HG03354 (cell line): ENCODE measurements at regions not wholly inside any gene's neighbourhood (a gene's known extent, or its start where the extent isn't known, plus 50 kb on each side); places are given as distances from the start of the nearest gene placed in this dataset.

ENCODE experiments used
- ATAC-seq: cut with Tn5 transposase; IDR thresholded peaks from one replicate; pipeline ENCODE4 v1.9.1; 2021; ENCODE audit warnings: mild to moderate bottlenecking; ENCODE audit not compliant: unreplicated experiment, poor library complexity, severe bottlenecking

- ATAC-seq: no peak
Measured at GRCh38 chr2:105653302-105653701, 91.4 kb upstream of the NCK2 start.

- ATAC-seq: no peak
Measured at GRCh38 chr2:105652014-105652796, 92.5 kb upstream of the NCK2 start.

GRCh38 chr2:105649534-105649933 is 95.2 kb upstream of the NCK2 start:
- ATAC-seq: no peak

- ATAC-seq: no peak
Measured at GRCh38 chr2:105647731-105648130, 97.0 kb upstream of the NCK2 start.

- no peak for ATAC-seq
Measured at GRCh38 chr2:105646774-105647076, 98.0 kb upstream of the NCK2 start.

- ATAC-seq: no peak
Measured at GRCh38 chr2:105645938-105646773, 98.6 kb upstream of the NCK2 start.

- ATAC-seq: no peak
Measured at GRCh38 chr2:105645031-105645937, 99.4 kb upstream of the NCK2 start.

- ATAC-seq: no peak
Measured at GRCh38 chr2:105644174-105644980, 100.3 kb upstream of the NCK2 start.

GRCh38 chr2:105643405-105644173 is 101.1 kb upstream of the NCK2 start:
- no peak for ATAC-seq

GRCh38 chr2:105641389-105641811 is 103.3 kb upstream of the NCK2 start:
- ATAC-seq: no peak

- no peak for ATAC-seq
Measured at GRCh38 chr2:105640246-105640645, 104.5 kb upstream of the NCK2 start.

GRCh38 chr2:105636109-105636740 is 108.5 kb upstream of the NCK2 start:
- no peak for ATAC-seq

GRCh38 chr2:105635564-105635963 is 109.1 kb upstream of the NCK2 start:
- ATAC-seq: no peak

- ATAC-seq: no peak
Measured at GRCh38 chr2:105634198-105634597, 110.5 kb upstream of the NCK2 start.

GRCh38 chr2:105631922-105632321 is 112.8 kb upstream of the NCK2 start:
- no peak for ATAC-seq

GRCh38 chr2:105631011-105631410 is 113.7 kb upstream of the NCK2 start:
- ATAC-seq: no peak

- no peak for ATAC-seq
Measured at GRCh38 chr2:105629634-105630033, 115.1 kb upstream of the NCK2 start.

- no peak for ATAC-seq
Measured at GRCh38 chr2:105627534-105627933, 117.2 kb upstream of the NCK2 start.
